HepG2 (cell line): ENCODE measurements at regions not wholly inside any gene's neighbourhood (a gene's known extent, or its start where the extent isn't known, plus 50 kb on each side); places are given as distances from the start of the nearest gene placed in this dataset.

ENCODE experiments used
- ATAC-seq: fragments of 200-7000 bp; cut with Tn5 transposase; 3 replicates; pipeline ENCODE4 v1.9.1; 2020; ENCODE audit warnings: mild to moderate bottlenecking, moderate library complexity
- BruUV-seq: library from RNA; stranded (reverse); fragments of 400-500 nt; replicated peaks from 2 replicates; lab custom pipeline; 2021; lab: Mats Ljungman, UMichigan
- CTCF ChIA-PET: fragments of 300-600 bp; formaldehyde crosslinking; extraction: SDS; loops from one replicate; lab custom pipeline; 2021; ENCODE audit warnings: low total read pairs, inconsistent platforms, low intra/inter-chr PET ratio; lab: Yijun Ruan, JAX
- POLR2A ChIA-PET: fragments of 350-600 bp; sonication (Branson Sonifier 250); formaldehyde crosslinking; loops from one replicate; lab custom pipeline; 2020; ENCODE audit warnings: antibody characterized with exemption, inconsistent platforms; lab: Yijun Ruan, JAX
- DNase-seq: peaks from one replicate; pipeline ENCODE4 v3.0.0-alpha.2; 2015; ENCODE audit warnings: low spot score
- FAIRE-seq: peaks from 3 replicates; lab custom pipeline; 2011; peaks lifted over from hg19 to GRCh38; lab: Jason Lieb, UNC
- H2AFZ ChIP-seq: one replicate; pipeline ENCODE4 v1.6.1; 2011; ENCODE audit warnings: low read length, inconsistent platforms
- H3K27ac ChIP-seq: fragments of 300-600 bp; 3 replicates; pipeline ENCODE4 v1.8.0; 2011; ENCODE audit warnings: mixed run types, mild to moderate bottlenecking, mixed read lengths, low read length, inconsistent platforms; ENCODE audit not compliant: insufficient read depth; ENCODE audit errors: extremely low read length
- H3K27me3 ChIP-seq, 2 experiments: fragments of 200-600 bp in 1 of 2; 2 replicates in 1 of 2; 3 replicates in 1 of 2; pipeline versions ENCODE4 v1.6.0 to v1.8.0; 2011; ENCODE audit warnings: low read length in 2 of 2, mild to moderate bottlenecking in 2 of 2, moderate library complexity in 2 of 2, inconsistent platforms in 1 of 2; ENCODE audit not compliant: insufficient read depth in 2 of 2, control insufficient read depth in 1 of 2
- H3K36me3 ChIP-seq, 2 experiments: fragments of 200-600 bp in 1 of 2; replicated peaks in 1 of 2; 2 replicates in 1 of 2; 3 replicates in 1 of 2; pipeline versions ENCODE4 v1.5.1 to v1.8.0; 2011; ENCODE audit warnings: low read length in 2 of 2, inconsistent platforms in 1 of 2; ENCODE audit not compliant: insufficient read depth in 2 of 2, control insufficient read depth in 1 of 2
- H3K4me1 ChIP-seq: 2 replicates; pipeline ENCODE4 v1.5.1; 2012; ENCODE audit warnings: low read length, inconsistent platforms; ENCODE audit not compliant: insufficient read depth
- H3K4me2 ChIP-seq: 2 replicates; pipeline ENCODE4 v1.6.0; 2011; ENCODE audit warnings: low read depth, low read length, inconsistent platforms
- H3K4me3 ChIP-seq, 3 experiments: fragments of 200-600 bp in 1 of 3; sonication (generic), shearing (Covaris generic) in 1 of 3; replicated peaks in 1 of 3; 2 replicates each; pipeline ENCODE4 v1.5.1; 2011 to 2016; ENCODE audit warnings: low read length in 3 of 3, inconsistent platforms in 2 of 3, low read depth in 2 of 3, mild to moderate bottlenecking in 2 of 3, control low read depth in 1 of 3, mixed read lengths in 1 of 3; ENCODE audit not compliant: insufficient read depth in 1 of 3
- H3K79me2 ChIP-seq: one replicate; pipeline ENCODE4 v1.6.1; 2011; ENCODE audit warnings: low read length, inconsistent platforms; ENCODE audit not compliant: insufficient read depth
- H3K9ac ChIP-seq: 2 replicates; pipeline ENCODE4 v1.6.0; 2011; ENCODE audit warnings: mild to moderate bottlenecking, low read depth, low read length, inconsistent platforms; ENCODE audit not compliant: insufficient read depth
- H3K9me3 ChIP-seq: 2 replicates; pipeline ENCODE4 v1.5.1; 2012; ENCODE audit warnings: mild to moderate bottlenecking, low read length
- H4K20me1 ChIP-seq: 2 replicates; pipeline ENCODE4 v1.6.0; 2011; ENCODE audit warnings: inconsistent platforms, mild to moderate bottlenecking, low read length, moderate library complexity; ENCODE audit not compliant: insufficient read depth
- CREB1 ChIP-seq, 2 experiments: fragments of 450-650 bp in 1 of 2; IDR thresholded peaks; 2 replicates each; pipeline ENCODE4 v1.6.1; 2016 to 2017; ENCODE audit warnings: control low read depth in 1 of 2, mild to moderate bottlenecking in 1 of 2, missing compliant biosample characterization in 1 of 2, missing genetic modification characterization in 1 of 2
- EP300 ChIP-seq, 3 experiments: sonication (generic) in 1 of 3; formaldehyde crosslinking in 1 of 3; IDR thresholded peaks; 2 replicates each; pipeline versions ENCODE4 v1.5.1 to v1.6.1; 2011 to 2020; ENCODE audit warnings: low read depth in 2 of 3, low read length in 2 of 3, borderline replicate concordance in 1 of 3, improper control_type of control experiment in 1 of 3, mild to moderate bottlenecking in 1 of 3, missing genetic modification reagents in 1 of 3, moderate library complexity in 1 of 3
- FOXA3 ChIP-seq: IDR thresholded peaks from 2 replicates; pipeline ENCODE4 v1.6.1; 2016; ENCODE audit warnings: missing genetic modification reagents, missing compliant biosample characterization
- GPBP1L1 ChIP-seq: sonication (generic); formaldehyde crosslinking; IDR thresholded peaks from 2 replicates; pipeline ENCODE4 v1.5.0; 2020; ENCODE audit warnings: mild to moderate bottlenecking, missing genetic modification reagents
- HOMEZ ChIP-seq: IDR thresholded peaks from 2 replicates; pipeline ENCODE4 v1.6.1; 2016; ENCODE audit warnings: low read depth
- IKZF1 ChIP-seq: fragments of 450-650 bp; IDR thresholded peaks from 2 replicates; pipeline ENCODE4 v1.7.1; 2016
- JUND ChIP-seq: sonication (generic); formaldehyde crosslinking; IDR thresholded peaks from 2 replicates; pipeline ENCODE4 v1.8.0; 2022; ENCODE audit warnings: mild to moderate bottlenecking, missing genetic modification reagents
- KDM1A ChIP-seq: IDR thresholded peaks from 2 replicates; pipeline ENCODE4 v1.6.1; 2016; ENCODE audit warnings: missing compliant biosample characterization
- KLF15 ChIP-seq: sonication (generic); formaldehyde crosslinking; IDR thresholded peaks from 2 replicates; pipeline ENCODE4 v1.8.1; 2023; ENCODE audit warnings: borderline replicate concordance, mild to moderate bottlenecking, inconsistent platforms, missing genetic modification reagents, mixed read lengths
- MAFF ChIP-seq: IDR thresholded peaks from 2 replicates; pipeline ENCODE4 v1.6.1; 2011; ENCODE audit warnings: low read depth, low read length, improper control_type of control experiment
- MAFK ChIP-seq, 2 experiments: IDR thresholded peaks in 1 of 2; conservative IDR thresholded peaks in 1 of 2; 2 replicates each; pipeline ENCODE4 v1.6.1; 2011; ENCODE audit warnings: improper control_type of control experiment in 2 of 2, low read length in 2 of 2
- PHB2 ChIP-seq: fragments of 450-650 bp; IDR thresholded peaks from 2 replicates; pipeline ENCODE4 v1.6.1; 2018; ENCODE audit not compliant: partially characterized antibody
- RAD51 ChIP-seq: fragments of 450-650 bp; IDR thresholded peaks from 2 replicates; pipeline ENCODE4 v1.6.1; 2016; ENCODE audit warnings: borderline replicate concordance
- SPEN ChIP-seq: sonication (generic); formaldehyde crosslinking; IDR thresholded peaks from 2 replicates; pipeline ENCODE4 v1.5.1; 2020; ENCODE audit warnings: low read depth, mild to moderate bottlenecking, missing genetic modification reagents
- XRCC5 ChIP-seq: fragments of 200-400 bp; formaldehyde crosslinking; optimal IDR thresholded peaks from 2 replicates; pipeline ENCODE3; 2017; ENCODE audit warnings: mild to moderate bottlenecking, low read length
- ZNF232 ChIP-seq: sonication (generic); formaldehyde crosslinking; IDR thresholded peaks from 2 replicates; pipeline ENCODE4 v1.4.0; 2020; ENCODE audit warnings: missing genetic modification reagents, borderline replicate concordance
- ZNF605 ChIP-seq: sonication (generic); formaldehyde crosslinking; IDR thresholded peaks from 2 replicates; pipeline ENCODE4 v1.8.0; 2022; ENCODE audit warnings: mild to moderate bottlenecking, missing genetic modification reagents
- ZNF674 ChIP-seq: sonication (generic); formaldehyde crosslinking; IDR thresholded peaks from 2 replicates; pipeline ENCODE4 v1.5.0; 2020; ENCODE audit warnings: low read depth, mild to moderate bottlenecking, missing genetic modification reagents
- ZNF75D ChIP-seq: sonication (generic); formaldehyde crosslinking; IDR thresholded peaks from 2 replicates; pipeline ENCODE4 v1.8.1; 2023; ENCODE audit warnings: missing genetic modification reagents, mild to moderate bottlenecking, borderline replicate concordance
- WGBS: methylation state at CpG from one replicate; pipeline ENCODE4 v1.1.6; 2017; ENCODE audit warnings: low lambda C conversion rate; 5-methylcytosine and 5-hydroxymethylcytosine counted together
- in situ Hi-C: cut with HindIII; loops from 2 replicates; pipeline ENCODE4 v1.10.0; 2017; ENCODE audit warnings: low pct_unique_long_range_greater_than_20kb; ENCODE audit not compliant: extremely low pct_ligation_motif_present
- intact Hi-C: fragments of 100-400 bp; cut with micrococcal nuclease; formaldehyde crosslinking; loops from one replicate; pipeline ENCODE4 v1.10.0; 2022; ENCODE audit not compliant: unreplicated experiment

GRCh38 chr7:16001477-16001876 lies 315.0 kb upstream of the MEOX2 start:
- no peaks in the 10 kb centered on the region for H3K27me3 ChIP-seq
- DNase-seq = no peak

GRCh38 chr7:15998617-15999016 lies 312.1 kb upstream of the MEOX2 start:
- no peak for DNase-seq
- H3K27me3 ChIP-seq = no peaks in the 10 kb centered on the region
- POLR2A ChIA-PET = no interaction called here
- H4K20me1 ChIP-seq = no peaks in the 10 kb centered on the region
- H3K4me1 ChIP-seq = no peaks in the 10 kb centered on the region
- no peak overlapping the region for H3K9ac ChIP-seq
- H3K4me3 ChIP-seq = no peak overlapping the region
- TF ChIP-seq HOMEZ (CRISPR knock-in tag) = no peak
- TF ChIP-seq MAFK (conservative IDR thresholded peaks at IDR 0.05 in 1 of 2, IDR thresholded peaks at IDR 0.05 in 1 of 2; ENCODE audit: low read length in 2 of 2) = peak; percentile 66 to 82
- TF ChIP-seq ZNF674 = no peak
- TF ChIP-seq MAFF = peak; percentile 62; the same call in 1 of the 2 replicates
- no peak for TF ChIP-seq EP300 (IDR thresholded peaks at IDR 0.05; ENCODE audit: low read depth in 2 of 2, low read length in 2 of 2)
- TF ChIP-seq EP300 (CRISPR knock-in tag; IDR thresholded peaks at IDR 0.05; ENCODE audit: borderline replicate concordance) = no peak
- TF ChIP-seq IKZF1 = no peak
- TF ChIP-seq, all 625 proteins: peak for 2
- FAIRE-seq (no peak), ATAC-seq (no peak)
- Histone ChIP-seq H3K4me2 (no peak overlapping the region), H3K36me3 (no peaks in the 10 kb centered on the region), H3K27ac (no peak overlapping the region), H3K79me2 (no peaks in the 10 kb centered on the region), H3K9me3 (peaks cover 19% of the 10 kb centered on the region; the same call in 1 of the 2 replicates), H2AFZ (no peak overlapping the region)
- 3% methylated on average over 1 of the region's 1 CpG for WGBS
- intact Hi-C loops = no loop called here
- in situ Hi-C loops = no loop called here
- CTCF ChIA-PET = no interaction called here
- no TSS peak for BruUV-seq

More at GRCh38 chr7:16001477-16001876, 315.0 kb upstream of the MEOX2 start:
- intact Hi-C loops (no loop called here), in situ Hi-C loops (no loop called here)
- BruUV-seq = no TSS peak
- Histone ChIP-seq H3K27ac (no peak overlapping the region), H3K4me3 (no peak overlapping the region), H4K20me1 (no peaks in the 10 kb centered on the region), H3K4me1 (no peaks in the 10 kb centered on the region), H3K9ac (no peak overlapping the region), H3K9me3 (0 out of 2 replicates have a peak, but pooled peaks cover 4% of the 10 kb centered on the region), H2AFZ (no peak overlapping the region), H3K4me2 (no peak overlapping the region), H3K36me3 (no peaks in the 10 kb centered on the region), H3K79me2 (no peaks in the 10 kb centered on the region)
- no peak for FAIRE-seq
- POLR2A ChIA-PET = no interaction called here
- CTCF ChIA-PET = no interaction called here
- 4% methylated on average over 3 of the region's 5 CpGs for WGBS
- TF ChIP-seq PHB2 (no peak), XRCC5 (no peak), ZNF75D (CRISPR knock-in tag) (no peak), ZNF605 (CRISPR knock-in tag) (no peak), KDM1A (no peak), RAD51 (no peak), ZNF232 (CRISPR knock-in tag) (no peak), KLF15 (no peak), JUND (CRISPR knock-in tag) (no peak), CREB1 (IDR thresholded peaks at IDR 0.05) (no peak), CREB1 (CRISPR knock-in tag; IDR thresholded peaks at IDR 0.05) (no peak), FOXA3 (CRISPR knock-in tag) (no peak), GPBP1L1 (CRISPR knock-in tag) (no peak), SPEN (no peak)
- no peak for ATAC-seq
